B cell (primary cell): ENCODE measurements at regions not wholly inside any gene's neighbourhood (a gene's known extent, or its start where the extent isn't known, plus 50 kb on each side); places are given as distances from the start of the nearest gene placed in this dataset.

ENCODE experiments used
- ATAC-seq: fragments of 200-7000 bp; cut with Tn5 transposase; one replicate; pipeline ENCODE4 v1.10.0; 2021; ENCODE audit warnings: low read depth, mild to moderate bottlenecking, moderate number of reproducible peaks, moderate library complexity
- CTCF ChIA-PET: fragments of 350-600 bp; sonication (Branson Sonifier 250); formaldehyde crosslinking; loops from one replicate; lab custom pipeline; 2021; ENCODE audit warnings: antibody characterized with exemption, inconsistent platforms; lab: Charles Lee
- POLR2A ChIA-PET: fragments of 350-600 bp; sonication (Branson Sonifier 250); formaldehyde crosslinking; loops from one replicate; lab custom pipeline; 2021; ENCODE audit warnings: antibody characterized with exemption; lab: Charles Lee
- DNase-seq: peaks from one replicate; pipeline ENCODE4 v3.0.0; 2013
- H2AFZ ChIP-seq: 2 replicates; pipeline ENCODE4 v1.6.1; 2012; ENCODE audit warnings: mild to moderate bottlenecking, low read depth, low read length; ENCODE audit not compliant: insufficient read depth, poor library complexity, severe bottlenecking
- H3K27ac ChIP-seq, 2 donors: 1 replicate in 1 of 2; 2 replicates in 1 of 2; pipeline ENCODE4 v1.5.1; 2012 to 2013; ENCODE audit warnings: low read length in 2 of 2, mild to moderate bottlenecking in 2 of 2, moderate library complexity in 1 of 2
- H3K27me3 ChIP-seq, 4 experiments: fragments of 200-600 bp in 1 of 4; sonication (generic) in 1 of 4; replicated peaks in 1 of 4; 1 replicate in 2 of 4; 2 replicates in 2 of 4; pipeline versions ENCODE4 v1.6.1 to v1.7.0; 2013 to 2016; ENCODE audit warnings: low read length in 3 of 4, mild to moderate bottlenecking in 2 of 4, mixed read lengths in 1 of 4, moderate library complexity in 1 of 4; ENCODE audit not compliant: insufficient read depth in 4 of 4, control insufficient read depth in 3 of 4; ENCODE audit errors: control extremely low read depth in 1 of 4
- H3K36me3 ChIP-seq, 2 experiments: replicated peaks in 1 of 2; 1 replicate in 1 of 2; 2 replicates in 1 of 2; pipeline versions ENCODE4 v1.6.1 to v1.7.1; 2013; ENCODE audit warnings: low read length in 1 of 2; ENCODE audit not compliant: insufficient read depth in 2 of 2, control insufficient read depth in 1 of 2; ENCODE audit errors: control extremely low read depth in 1 of 2, extremely low read depth in 1 of 2
- H3K4me1 ChIP-seq, 2 donors: fragments of 200-600 bp in 1 of 2; sonication (generic) in 1 of 2; 1 replicate in 1 of 2; 2 replicates in 1 of 2; pipeline versions ENCODE4 v1.5.1 to v1.6.1; 2013 to 2017; ENCODE audit warnings: low read length in 2 of 2; ENCODE audit not compliant: control insufficient read depth in 2 of 2, insufficient read depth in 2 of 2
- H3K4me2 ChIP-seq: replicated peaks from 2 replicates; pipeline ENCODE3; 2012; ENCODE audit warnings: mild to moderate bottlenecking, low read depth, low read length; ENCODE audit not compliant: poor library complexity, severe bottlenecking
- H3K4me3 ChIP-seq, 5 experiments: fragments of 200-600 bp in 1 of 5; sonication (generic) in 1 of 5; 1 replicate in 3 of 5; 2 replicates in 2 of 5; pipeline versions ENCODE4 v1.5.1 to v1.7.0; 2011 to 2016; ENCODE audit warnings: low read length in 4 of 5, mild to moderate bottlenecking in 4 of 5, low read depth in 2 of 5, control low read depth in 1 of 5, moderate library complexity in 1 of 5; ENCODE audit not compliant: insufficient read depth in 1 of 5; ENCODE audit errors: control extremely low read depth in 1 of 5, extremely low read depth in 1 of 5
- H3K79me2 ChIP-seq: fragments of 200-600 bp; sonication (generic); one replicate; pipeline ENCODE4 v1.6.0; 2016; ENCODE audit warnings: low read length; ENCODE audit not compliant: control insufficient read depth, insufficient read depth
- H3K9ac ChIP-seq: fragments of 200-600 bp; sonication (generic); 2 replicates; pipeline ENCODE4 v1.6.1; 2017; ENCODE audit warnings: mild to moderate bottlenecking, low read length, moderate library complexity
- H3K9me3 ChIP-seq, 3 donors: one replicate each; pipeline versions ENCODE4 v1.6.1 to v1.7.1; 2013; ENCODE audit warnings: low read length in 2 of 3; ENCODE audit not compliant: control insufficient read depth in 2 of 3, insufficient read depth in 1 of 3; ENCODE audit errors: control extremely low read depth in 1 of 3
- H4K20me1 ChIP-seq: 2 replicates; pipeline ENCODE4 v1.6.0; 2012; ENCODE audit warnings: mild to moderate bottlenecking, low read length; ENCODE audit not compliant: insufficient read depth, control insufficient read depth, poor library complexity, severe bottlenecking
- H3K27ac Mint-ChIP-seq: one replicate; pipeline ENCODE4 v1.8.0; 2021; ENCODE audit warnings: mixed read lengths
- H3K27me3 Mint-ChIP-seq: one replicate; pipeline ENCODE4 v1.8.0; 2021; ENCODE audit warnings: mixed read lengths
- H3K4me1 Mint-ChIP-seq: one replicate; pipeline ENCODE4 v1.8.0; 2021; ENCODE audit warnings: mixed read lengths
- H3K4me3 Mint-ChIP-seq: one replicate; pipeline ENCODE4 v1.8.0; 2021; ENCODE audit warnings: mixed read lengths
- H3K9me3 Mint-ChIP-seq: one replicate; pipeline ENCODE4 v1.8.0; 2022; ENCODE audit warnings: mixed read lengths; ENCODE audit not compliant: insufficient read depth
- CTCF ChIP-seq: fragments of 200-600 bp; IDR thresholded peaks from one replicate; pipeline ENCODE4 v1.8.0; 2022; ENCODE audit warnings: antibody characterized with exemption, mild to moderate bottlenecking
- EZH2 ChIP-seq: IDR thresholded peaks from 2 replicates; pipeline ENCODE4 v1.6.1; 2012; ENCODE audit warnings: borderline replicate concordance, low read depth, mild to moderate bottlenecking, moderate library complexity, low read length; ENCODE audit not compliant: insufficient read depth, poor library complexity, severe bottlenecking
- WGBS: methylation state at CpG from one replicate; pipeline ENCODE4 v1.1.5; 2013; ENCODE audit warnings: missing lambda C conversion rate; ENCODE audit not compliant: insufficient coverage; 5-methylcytosine and 5-hydroxymethylcytosine counted together
- intact Hi-C: fragments of 100-400 bp; cut with micrococcal nuclease; formaldehyde crosslinking; loops from one replicate; pipeline ENCODE4 v1.10.0; 2022

- H3K79me2 ChIP-seq, result no peaks in the 10 kb centered on the region
- no peak overlapping the region for H3K4me3 ChIP-seq
- ChIA-PET POLR2A (no interaction called here), CTCF (no interaction called here)
- H3K27ac ChIP-seq, result no peak overlapping the region
- H3K27me3 ChIP-seq, result peaks cover 0 to 29% (median 13%) of the 10 kb centered on the region in 4 experiments
- intact Hi-C loops, result no loop called here
- H3K4me1 ChIP-seq, result peaks cover 14 to 22% of the 10 kb centered on the region in 2 donors
- no peak overlapping the region for H3K4me2 ChIP-seq
- H3K4me3 Mint-ChIP-seq, result no peak overlapping the region
- WGBS, result 21% methylated on average over 13 of the region's 20 CpGs
- peaks cover 0 to 4% (median 0%) of the 10 kb centered on the region in 3 donors for H3K9me3 ChIP-seq
- DNase-seq (no peak), ATAC-seq (no peak)
- no peaks in the 10 kb centered on the region for H3K9me3 Mint-ChIP-seq
- peaks cover 13% of the 10 kb centered on the region for H3K4me1 Mint-ChIP-seq
- H3K27ac Mint-ChIP-seq, result no peak overlapping the region
- no peaks in the 10 kb centered on the region for H3K36me3 ChIP-seq
- H4K20me1 ChIP-seq, result no peaks in the 10 kb centered on the region
- peaks cover 44% of the 10 kb centered on the region for H3K27me3 Mint-ChIP-seq
- TF ChIP-seq CTCF, result no peak
- TF ChIP-seq EZH2, result no peak
- H2AFZ ChIP-seq, result no peak overlapping the region
- H3K9ac ChIP-seq, result no peak overlapping the region
These were observed 168.0 kb upstream of the LRFN2 start for GRCh38 chr6:40755046-40755681.

- H3K9me3 Mint-ChIP-seq, result no peaks in the 10 kb centered on the region
- Histone ChIP-seq H2AFZ (no peak overlapping the region), H4K20me1 (no peaks in the 10 kb centered on the region), H3K4me3 (no peak overlapping the region), H3K9ac (no peak overlapping the region), H3K4me2 (no peak overlapping the region), H3K9me3 (peaks cover 0 to 4% (median 0%) of the 10 kb centered on the region in 3 donors), H3K27me3 (peaks cover 0 to 29% (median 13%) of the 10 kb centered on the region in 4 experiments), H3K4me1 (peaks cover 14 to 22% of the 10 kb centered on the region in 2 donors), H3K36me3 (no peaks in the 10 kb centered on the region), H3K79me2 (no peaks in the 10 kb centered on the region), H3K27ac (no peak overlapping the region)
- POLR2A ChIA-PET, result no interaction called here
- no peak for TF ChIP-seq CTCF
- intact Hi-C loops, result no loop called here
- peaks cover 13% of the 10 kb centered on the region for H3K4me1 Mint-ChIP-seq
- no peak overlapping the region for H3K27ac Mint-ChIP-seq
- no peak for ATAC-seq
- no peak for DNase-seq
- CTCF ChIA-PET, result no interaction called here
- WGBS, result 20% methylated on average over 23 of the region's 30 CpGs
- H3K4me3 Mint-ChIP-seq, result no peak overlapping the region
- peaks cover 48% of the 10 kb centered on the region for H3K27me3 Mint-ChIP-seq
These were observed 167.4 kb upstream of the LRFN2 start for GRCh38 chr6:40754461-40755045.
